KG1 (cell line): ENCODE measurements at regions not wholly inside any gene's neighbourhood (a gene's known extent, or its start where the extent isn't known, plus 50 kb on each side); places are given as distances from the start of the nearest gene placed in this dataset.
"Not testable (repeated sequence)": the region's sequence is repeated elsewhere in the genome, so short reads cannot be mapped to it uniquely, and the experiment has no call there.

Experiments used
- DNase-seq: peaks from one replicate; lab custom pipeline; 2025; lab: John Stamatoyannopoulos, UW

DNA sequence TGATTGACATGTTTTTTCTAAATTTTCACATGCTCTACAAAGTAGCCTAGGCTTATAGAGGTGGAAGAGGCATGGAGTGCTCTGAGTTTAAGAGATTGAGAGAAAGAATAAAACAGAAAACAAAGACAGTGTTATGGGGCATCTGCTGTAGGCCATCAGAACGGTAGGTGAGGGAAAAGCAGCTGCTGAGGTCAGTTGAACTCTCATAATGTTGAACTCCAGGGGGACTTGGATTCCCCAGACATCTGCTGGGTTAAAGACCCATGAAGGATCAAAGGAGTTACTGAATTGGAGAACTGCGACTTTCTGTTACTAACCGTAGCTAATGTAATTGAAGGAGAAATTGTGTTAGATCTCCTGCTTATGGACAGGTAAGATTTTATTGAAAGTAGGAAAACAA, 333.9 kb downstream of the TFAP2B start:
- no peak for DNase-seq

DNA sequence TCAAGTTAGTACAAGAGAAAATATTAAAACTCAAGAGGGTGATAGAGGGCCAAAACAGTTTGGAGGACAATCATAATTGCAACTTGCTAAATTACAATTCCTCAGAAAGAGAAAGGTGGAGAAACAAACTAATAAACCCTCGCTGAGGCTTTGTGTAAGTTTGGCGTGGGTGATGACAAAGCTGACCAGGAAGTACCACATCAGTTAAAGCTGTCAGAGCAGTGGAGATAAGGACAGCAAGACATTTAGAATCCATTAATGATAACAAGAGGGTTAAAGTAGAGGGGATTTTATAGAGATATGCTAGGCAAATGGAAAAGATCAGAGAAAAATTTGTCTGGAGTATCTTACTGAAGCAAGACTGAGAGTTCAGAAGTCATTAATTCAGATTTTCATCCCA, 334.4 kb downstream of the TFAP2B start:
- no peak for DNase-seq

DNA sequence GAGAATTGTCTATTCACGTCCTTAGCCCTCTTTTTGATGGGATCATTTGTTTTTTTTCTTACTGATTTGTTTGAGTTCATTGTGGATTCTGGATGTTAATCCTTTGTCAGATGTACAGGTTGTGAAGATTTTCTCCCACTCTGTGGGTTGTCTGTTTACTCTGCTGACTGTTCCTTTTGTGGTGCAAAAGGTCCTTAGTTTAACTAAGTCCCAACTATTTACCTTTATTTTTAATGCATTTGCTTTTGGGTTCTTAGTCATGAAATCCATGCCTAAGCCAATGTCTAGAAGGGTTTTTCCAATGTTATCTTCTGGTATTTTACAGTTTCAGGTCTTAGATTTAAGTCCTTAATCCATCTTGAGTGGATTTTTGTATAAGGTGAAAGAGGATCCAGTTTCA, 336.3 kb downstream of the TFAP2B start:
- not testable (repeated sequence) for DNase-seq

DNA sequence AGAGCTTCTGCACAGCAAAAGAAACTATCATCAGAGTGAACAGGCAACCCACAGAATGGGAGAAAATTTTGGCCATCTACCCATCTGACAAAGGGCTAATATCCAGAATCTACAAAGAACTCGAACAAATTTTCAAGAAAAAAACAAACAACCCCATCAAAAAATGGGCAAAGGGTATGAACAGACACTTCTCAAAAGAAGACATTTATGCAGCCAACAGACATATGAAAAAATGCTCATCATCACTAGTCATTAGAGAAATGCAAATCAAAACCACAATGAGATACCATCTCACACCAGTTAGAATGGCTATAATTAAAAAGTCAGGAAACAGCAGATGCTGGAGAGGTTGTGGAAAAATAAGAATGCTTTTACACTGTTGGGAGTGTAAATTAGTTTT, 340.6 kb downstream of the TFAP2B start:
- DNase-seq, result not testable (repeated sequence)

DNA sequence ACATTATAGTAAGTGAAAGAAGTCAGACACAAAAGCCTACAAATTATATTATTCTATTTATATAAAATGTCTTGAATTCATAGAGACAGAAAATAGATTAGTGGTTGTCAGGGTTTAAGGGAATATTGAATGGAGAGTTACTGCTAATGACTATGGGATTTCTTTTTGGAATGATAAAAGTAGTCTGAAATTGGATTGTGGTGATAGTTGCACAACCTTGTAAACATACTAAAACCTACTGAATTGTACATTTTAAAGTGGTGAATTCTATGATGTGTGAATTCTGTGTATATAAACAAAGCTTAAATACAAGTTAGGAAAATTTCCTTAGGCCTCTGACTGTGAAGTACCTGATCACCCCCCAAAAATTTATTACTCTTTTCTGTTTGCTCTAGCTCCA, 343.1 kb downstream of the TFAP2B start:
- DNase-seq, result no peak

DNA sequence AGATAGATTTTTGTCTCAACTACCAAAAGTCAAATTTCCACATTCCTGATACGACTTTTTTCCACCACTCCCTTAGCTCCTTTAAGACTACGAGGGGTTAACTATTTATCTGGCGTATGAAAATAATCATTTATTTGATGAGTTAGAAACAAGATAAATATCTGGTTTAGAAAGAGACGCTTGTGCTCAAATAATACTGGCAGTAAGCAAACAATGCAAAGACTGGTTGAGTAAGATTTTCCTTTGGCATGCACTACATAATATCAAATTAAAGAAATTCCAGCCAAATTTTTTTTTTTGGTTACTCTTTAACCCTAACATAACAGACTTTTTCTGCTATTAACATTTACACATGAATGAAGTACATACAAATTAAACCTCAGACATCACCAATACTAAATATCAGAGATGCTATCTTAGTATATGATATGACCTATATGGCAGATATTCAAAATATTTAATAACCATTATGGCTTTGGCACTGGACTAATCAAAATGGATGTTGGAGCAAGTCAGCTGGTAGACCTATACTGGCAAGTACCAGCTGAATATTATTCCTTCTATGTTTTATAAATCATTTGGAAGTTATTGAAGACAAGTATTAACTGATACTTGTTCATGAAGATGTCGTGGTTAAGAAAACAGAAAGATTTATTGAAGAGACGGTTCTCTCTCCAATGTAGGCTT, 345.3 kb downstream of the TFAP2B start:
- no peak for DNase-seq

DNA sequence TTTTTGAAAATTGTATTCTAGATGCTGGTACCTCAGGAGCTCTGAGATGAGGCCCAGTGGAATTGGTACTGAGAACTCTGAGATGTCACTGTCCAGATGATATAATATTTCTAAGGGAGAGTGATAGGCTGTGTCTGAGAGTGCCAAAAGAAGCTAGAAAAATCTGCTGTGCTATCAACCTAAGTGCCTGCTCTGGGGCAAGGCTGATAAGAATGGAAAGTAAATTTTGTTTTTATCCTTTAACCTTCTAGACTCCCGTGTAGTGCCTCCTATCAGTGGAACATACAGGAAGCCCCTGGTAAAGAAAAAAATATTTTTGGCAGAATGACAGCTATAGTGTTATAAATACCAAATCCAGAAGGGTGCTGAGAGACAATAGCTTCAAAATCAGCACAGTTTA, 348.2 kb downstream of the TFAP2B start:
- no peak for DNase-seq

DNA sequence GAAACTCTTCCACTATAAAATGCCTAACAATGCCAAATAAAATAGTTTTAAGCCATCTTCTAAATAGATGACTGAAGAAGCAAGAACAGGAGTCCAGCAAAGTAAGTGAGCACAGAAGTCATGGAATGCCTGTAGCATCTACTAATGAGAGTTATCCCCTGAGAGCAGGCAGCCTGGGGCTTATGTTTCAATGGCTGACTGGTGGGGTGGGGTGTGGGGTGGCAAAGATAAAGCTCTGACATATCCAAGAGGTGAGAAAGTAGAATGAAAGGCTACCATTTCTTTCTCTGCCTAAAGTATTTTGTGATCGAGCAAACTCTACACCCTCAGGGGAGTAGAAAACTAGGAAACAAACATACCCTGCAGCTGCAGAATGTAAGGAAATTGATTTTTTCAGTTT, 348.8 kb downstream of the TFAP2B start:
- no peak for DNase-seq

DNA sequence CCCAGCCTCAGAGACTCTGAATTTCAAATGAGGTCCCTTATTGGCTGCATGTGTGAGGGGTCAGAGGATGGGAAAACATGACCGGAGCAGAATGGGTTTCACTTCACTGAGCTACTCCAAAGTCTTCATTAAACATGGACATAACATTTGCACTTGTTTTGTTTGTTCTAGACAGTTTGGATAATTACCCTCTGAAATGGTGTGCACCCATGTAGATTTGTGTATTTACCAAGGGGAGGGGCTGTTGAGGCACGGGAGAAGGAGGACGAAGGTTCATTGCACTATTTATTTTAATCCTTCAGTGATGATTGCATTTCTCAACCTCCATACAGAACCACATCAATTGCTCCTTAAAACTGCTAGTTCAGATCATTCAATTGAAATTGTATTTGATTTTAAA, 364.2 kb downstream of the TFAP2B start:
- no peak for DNase-seq

DNA sequence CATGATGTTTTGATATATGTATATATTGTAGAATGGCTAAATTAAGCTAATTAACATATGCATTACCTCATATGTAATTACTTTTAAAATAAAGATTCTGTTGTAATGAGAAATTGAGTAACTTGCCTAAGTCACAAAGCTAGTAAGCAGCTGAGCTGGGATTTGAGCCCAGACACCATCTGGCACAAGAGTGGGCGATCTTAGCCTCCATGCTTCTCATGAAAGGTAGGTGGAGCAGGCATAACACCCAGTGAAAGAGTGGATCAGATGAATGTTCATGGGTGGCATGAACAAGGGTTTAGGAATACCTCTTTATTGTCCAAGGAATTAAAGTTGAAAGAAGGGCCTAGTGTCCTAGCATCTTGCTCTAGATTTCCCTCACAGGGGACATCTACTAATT, 365.4 kb downstream of the TFAP2B start:
- no peak for DNase-seq

DNA sequence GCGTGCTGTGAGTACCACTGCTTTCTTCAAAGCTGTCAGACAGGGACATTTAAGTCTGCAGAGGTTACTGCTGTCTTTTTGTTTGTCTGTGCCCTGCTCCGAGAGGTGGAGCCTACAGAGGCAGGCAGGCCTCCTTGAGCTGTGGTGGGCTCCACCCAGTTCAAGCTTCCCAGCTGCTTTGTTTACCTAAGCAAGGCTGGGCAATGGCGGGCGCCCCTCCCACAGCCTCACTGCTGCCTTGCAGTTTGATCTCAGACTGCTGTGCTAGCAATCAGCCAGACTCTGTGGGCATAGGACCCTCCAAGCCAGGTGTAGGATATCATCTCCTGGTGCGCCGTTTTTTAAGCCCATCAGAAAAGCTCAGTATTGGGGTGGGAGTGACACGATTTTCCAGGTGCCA, 374.5 kb downstream of the TFAP2B start:
- DNase-seq, result not testable (repeated sequence)

DNA sequence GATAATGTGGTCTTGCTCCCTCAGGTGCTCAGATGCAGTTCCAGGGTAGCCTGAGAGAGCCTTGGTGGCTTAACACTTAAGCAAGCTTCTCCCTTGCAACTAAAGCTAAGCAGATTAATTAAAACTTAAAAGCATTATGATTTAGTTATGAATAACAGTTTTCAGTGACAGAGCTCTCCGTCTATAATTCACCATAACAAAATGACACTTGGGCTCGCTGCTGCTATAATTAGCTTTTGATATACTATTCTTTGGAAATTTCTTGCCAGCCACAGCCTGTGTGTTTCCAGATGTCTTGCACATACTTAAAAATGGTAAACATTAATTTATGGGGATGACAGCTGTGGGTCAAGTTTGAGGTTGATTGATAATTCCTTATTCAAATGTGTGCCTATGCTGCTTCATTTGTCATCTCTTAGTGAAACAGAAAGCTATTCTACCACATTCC, 380.5 kb downstream of the TFAP2B start:
- no peak for DNase-seq

DNA sequence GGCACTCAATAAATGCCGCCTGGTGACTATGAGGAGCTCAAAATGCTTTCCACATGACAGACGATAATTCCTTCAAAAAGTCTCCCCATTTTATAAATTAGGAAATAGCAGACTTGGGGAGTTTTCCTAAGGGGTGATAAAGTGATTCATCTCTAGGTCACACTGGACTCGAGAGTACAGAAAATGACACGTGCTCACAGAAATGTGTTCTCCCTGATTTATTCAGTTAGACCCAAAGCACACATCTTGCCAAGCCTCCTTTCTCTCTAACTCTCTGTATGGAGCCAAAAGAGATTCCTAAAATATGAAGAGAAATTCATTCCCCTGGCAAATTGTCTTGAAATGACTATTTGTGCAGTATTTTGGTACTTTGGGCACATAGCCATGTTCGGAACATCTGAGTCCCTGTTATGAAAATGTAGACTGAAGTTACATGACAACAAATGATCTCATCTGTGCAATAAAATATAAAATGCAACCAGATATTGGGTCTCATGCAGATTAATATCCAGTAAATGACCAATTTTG, 381.1 kb downstream of the TFAP2B start:
- no peak for DNase-seq

DNA sequence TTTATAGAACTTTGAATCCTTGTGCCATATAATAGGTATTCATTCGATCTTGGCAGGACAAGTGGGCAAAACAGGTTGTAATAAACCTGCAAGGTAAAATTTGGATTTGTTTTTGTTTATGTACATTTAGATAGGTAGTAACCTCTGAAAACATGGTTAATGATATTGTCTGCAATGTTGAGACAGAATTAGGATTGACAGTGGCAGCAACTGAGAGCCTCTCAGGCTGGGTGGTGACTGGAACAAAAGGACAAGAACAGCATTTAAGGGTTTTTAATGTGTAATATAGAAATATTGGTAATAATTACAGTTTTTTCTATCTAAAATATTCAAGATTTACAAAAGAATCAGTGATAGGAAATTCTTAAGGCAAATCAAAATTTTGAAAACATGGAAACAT, 382.0 kb downstream of the TFAP2B start:
- DNase-seq, result no peak

DNA sequence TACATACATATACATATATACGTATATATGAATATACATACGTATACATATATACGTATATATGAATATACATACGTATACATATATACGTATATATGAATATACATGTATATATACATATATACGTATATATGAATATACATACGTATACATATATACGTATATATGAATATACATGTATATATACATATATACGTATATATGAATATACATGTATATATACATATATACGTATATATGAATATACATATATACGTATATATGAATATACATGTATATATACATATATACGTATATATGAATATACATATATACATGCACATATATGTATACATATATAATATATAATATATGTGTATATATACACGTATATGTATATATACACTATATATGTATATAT, 384.0 kb downstream of the TFAP2B start:
- DNase-seq, result not testable (repeated sequence)

DNA sequence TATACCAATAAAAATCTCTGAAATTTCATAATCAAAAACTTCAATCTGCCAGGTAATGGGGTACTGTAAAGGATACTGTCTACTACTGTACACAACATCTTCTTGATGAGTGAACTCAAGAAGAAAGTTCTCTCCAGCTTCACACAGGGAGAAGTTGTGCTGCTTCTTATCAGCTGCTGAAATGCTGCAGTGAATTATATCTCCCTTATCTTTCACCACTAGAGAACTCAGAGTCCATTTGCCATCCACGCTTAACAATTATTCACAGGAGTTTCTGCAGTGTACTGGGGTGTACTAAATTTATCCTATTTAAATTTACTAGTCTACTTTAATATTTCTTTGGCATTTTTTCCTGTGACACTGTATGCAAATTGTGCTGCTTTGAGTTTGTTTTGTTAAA, 384.8 kb downstream of the TFAP2B start:
- DNase-seq, result no peak

DNA sequence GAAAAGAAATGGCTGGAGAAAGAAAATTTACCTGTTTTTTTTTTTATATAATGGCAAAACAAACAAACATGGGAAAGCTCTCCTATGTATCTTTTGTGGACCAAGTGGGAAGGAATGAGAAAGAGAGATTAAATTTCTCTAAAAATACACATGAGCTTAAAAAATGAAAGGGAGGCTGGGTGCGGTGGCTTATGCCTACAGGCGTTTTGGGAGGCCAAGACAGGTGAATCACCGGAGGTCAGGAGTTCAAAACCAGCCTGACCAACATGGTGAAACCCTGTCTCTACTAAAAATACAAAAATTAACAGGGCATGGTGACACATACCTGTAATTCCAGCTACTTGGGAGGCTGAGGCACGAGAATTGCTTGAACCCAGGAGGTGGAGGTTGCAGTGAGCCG, 388.0 kb downstream of the TFAP2B start:
- not testable (repeated sequence) for DNase-seq

DNA sequence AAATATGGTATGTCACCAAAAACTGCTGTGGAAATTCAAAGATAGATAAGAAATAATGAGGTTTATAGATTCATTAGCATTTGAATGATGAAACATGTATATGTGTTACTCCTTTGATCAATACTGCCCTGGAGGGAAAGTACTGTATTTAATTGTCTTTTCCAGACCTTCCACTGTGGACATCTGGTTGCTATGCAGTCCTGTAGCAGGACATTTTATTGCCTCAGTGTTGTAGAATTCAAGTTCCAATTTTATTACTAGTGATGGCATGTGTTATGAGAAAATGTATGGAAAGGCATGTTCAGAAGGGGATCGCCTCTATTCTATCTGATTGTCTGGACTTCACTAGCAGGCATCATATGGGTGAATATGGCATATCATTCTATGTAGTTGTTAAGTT, 391.0 kb downstream of the TFAP2B start:
- no peak for DNase-seq

DNA sequence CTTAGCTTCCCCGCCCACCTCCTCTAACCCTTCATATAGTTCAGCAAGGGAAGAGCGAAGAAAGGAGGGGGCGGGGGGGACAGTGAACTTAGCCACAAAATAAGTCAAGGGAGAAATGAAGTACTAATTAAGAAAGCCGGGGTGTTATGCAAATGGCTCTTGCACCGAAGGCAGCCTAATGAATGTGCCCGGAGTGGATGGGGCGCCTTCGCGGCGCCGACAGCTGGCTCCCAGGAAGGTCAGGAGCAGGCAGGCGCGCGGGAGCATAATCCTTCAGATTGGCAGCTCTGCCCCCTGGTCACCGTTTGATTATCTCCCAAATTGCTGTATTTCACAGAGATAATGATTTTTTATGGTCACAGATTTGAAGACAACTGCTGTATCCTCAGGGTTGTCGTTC, 395.1 kb downstream of the TFAP2B start:
- DNase-seq, result no peak

DNA sequence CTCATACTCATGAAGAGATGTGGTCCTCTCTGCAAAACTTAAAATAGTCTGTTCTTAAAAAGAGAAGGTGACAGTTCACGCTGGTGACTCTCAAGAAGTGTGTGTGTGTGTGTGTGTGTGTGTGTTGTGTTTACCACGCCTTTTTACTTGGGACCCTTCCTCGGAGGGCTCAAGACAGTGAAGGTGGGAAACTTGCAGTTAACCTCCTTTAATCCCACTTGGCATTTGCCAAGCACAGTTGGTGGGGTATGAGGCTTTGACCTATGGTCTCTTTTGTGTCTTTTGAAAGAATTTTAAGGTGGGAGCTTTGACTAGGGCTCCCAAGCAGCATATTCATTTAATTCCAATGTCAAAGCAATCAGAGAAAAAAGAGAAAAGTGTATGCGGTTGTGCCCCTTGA, 395.8 kb downstream of the TFAP2B start:
- no peak for DNase-seq

DNA sequence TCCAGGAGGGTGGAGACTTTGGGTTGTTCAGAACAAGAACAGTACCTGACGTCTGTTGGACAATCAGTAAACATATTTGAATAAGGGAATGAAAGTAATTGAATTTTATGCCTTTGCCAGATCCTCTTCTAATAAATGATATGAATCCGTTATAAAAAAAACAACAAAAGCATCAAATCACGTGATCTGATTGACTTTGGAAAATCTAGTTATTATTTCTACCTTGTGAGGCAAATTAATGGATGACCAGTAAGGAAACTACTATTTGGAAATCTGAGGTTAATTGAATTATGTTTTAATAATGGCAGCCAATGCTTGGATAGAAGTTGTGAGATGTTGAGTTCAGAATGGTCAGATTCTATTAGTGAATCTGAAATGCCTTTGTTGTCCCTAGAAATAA, 399.5 kb downstream of the TFAP2B start:
- DNase-seq, result no peak

DNA sequence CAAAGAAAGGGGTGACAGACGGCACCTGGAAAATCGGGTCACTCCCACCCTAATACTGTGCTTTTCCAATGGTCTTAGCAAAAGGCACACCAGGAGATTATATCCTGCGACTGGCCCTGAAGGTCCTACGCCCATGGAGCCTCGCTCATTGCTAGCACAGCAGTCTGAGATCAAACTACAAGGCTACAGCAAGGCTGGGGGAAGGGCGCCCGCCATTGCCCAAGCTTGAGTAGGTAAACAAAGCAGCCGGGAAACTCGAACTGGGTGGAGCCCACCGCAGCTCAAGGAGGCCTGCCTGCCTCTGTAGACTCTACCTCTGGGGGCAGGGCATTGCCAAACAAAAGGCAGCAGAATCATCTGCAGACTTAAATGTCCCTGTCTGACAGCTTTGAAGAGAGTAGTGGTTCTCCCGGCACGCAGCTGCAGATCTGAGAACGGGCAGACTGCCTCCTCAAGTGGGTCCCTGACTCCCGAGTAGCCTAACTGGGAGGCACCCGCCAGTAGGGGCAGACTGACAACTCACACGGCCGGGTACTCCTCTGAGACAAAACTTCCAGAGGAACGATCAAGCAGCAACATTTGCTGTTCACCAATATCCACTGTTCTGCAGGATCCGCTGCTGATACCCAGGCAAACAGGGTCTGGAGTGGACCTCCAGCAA, 406.0 kb downstream of the TFAP2B start:
- DNase-seq, result not testable (repeated sequence)

DNA sequence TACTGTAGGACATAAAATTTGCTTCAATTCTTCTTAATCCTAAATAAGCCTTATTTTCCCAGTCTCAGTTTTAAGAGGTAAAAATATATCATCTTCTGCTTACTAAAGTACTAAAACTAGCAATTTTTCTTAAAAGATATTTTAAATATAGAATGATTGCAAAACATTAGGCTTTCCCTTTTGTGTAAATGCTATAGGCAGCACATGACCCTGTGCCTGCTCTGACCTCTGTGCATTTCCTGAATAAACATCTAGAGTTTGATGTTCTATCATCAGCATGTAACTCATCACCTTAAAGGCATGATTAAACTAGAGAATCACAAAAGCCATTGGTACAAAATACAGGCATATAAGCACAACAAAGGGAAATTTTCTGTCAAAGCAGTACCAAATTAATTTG, 422.7 kb downstream of the TFAP2B start:
- no peak for DNase-seq

DNA sequence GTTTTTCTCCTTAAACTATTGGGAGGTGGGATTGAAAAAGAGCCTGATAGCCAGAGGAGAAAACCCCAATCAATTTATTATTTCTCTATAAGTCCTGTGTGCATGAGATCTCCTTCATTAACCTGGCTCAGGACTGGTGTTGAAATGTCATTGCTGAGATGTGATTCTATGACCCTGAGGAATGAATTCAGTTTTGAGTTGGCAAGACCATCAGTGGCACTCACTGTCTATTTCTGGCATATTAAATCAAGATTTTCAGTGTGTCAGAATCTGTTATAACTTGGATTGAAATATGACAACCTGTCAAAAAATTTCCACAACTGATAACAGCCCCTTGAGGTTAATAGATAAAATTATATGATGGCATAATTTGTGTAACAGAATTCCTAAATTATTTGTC, 431.1 kb downstream of the TFAP2B start:
- no peak for DNase-seq
